Body of pancreas (tissue), 4 donors: ENCODE measurements at regions not wholly inside any gene's neighbourhood (a gene's known extent, or its start where the extent isn't known, plus 50 kb on each side); places are given as distances from the start of the nearest gene placed in this dataset.

Source experiments
- ATAC-seq: fragments of 150-250 bp; one replicate; pipeline ENCODE4 v1.9.1; 2016
- DNase-seq, 4 donors: peaks; one replicate each; pipeline ENCODE4 v3.0.0-alpha.2; 2019
- H3K27ac ChIP-seq, 4 donors: fragments of 200-600 bp; sonication (generic); 1 replicate in 3 of 4; 2 replicates in 1 of 4; pipeline versions ENCODE4 v1.5.1 to v1.6.1; 2016 to 2019; ENCODE audit warnings: mild to moderate bottlenecking in 1 of 4, mixed read lengths in 1 of 4, moderate library complexity in 1 of 4
- H3K27me3 ChIP-seq, 2 donors: fragments of 200-600 bp; sonication (generic); one replicate each; pipeline ENCODE4 v1.6.0; 2016; ENCODE audit warnings: mild to moderate bottlenecking in 1 of 2
- H3K36me3 ChIP-seq, 2 donors: fragments of 200-600 bp; sonication (generic); replicated peaks in 1 of 2; 2 replicates each; pipeline ENCODE4 v1.5.1; 2016; ENCODE audit warnings: low read depth in 2 of 2; ENCODE audit not compliant: insufficient read depth in 1 of 2
- H3K4me1 ChIP-seq: fragments of 200-600 bp; sonication (generic); one replicate; pipeline ENCODE4 v1.6.0; 2016
- H3K4me3 ChIP-seq, 2 donors: fragments of 200-600 bp; sonication (generic); 1 replicate in 1 of 2; 2 replicates in 1 of 2; pipeline ENCODE4 v1.5.1; 2016 to 2019
- H3K9me3 ChIP-seq, 3 donors: fragments of 200-600 bp; sonication (generic); 1 replicate in 2 of 3; 2 replicates in 1 of 3; pipeline ENCODE4 v1.5.1; 2016
- CTCF ChIP-seq, 7 experiments: fragments of 450-650 bp in 4 of 7; fragments of 200-600 bp in 3 of 7; sonication (generic) in 3 of 7; IDR thresholded peaks; one replicate each; pipeline ENCODE4 v1.5.1; 2016 to 2019; ENCODE audit warnings: antibody characterized with exemption in 7 of 7
- POLR2A ChIP-seq, 3 donors: fragments of 450-650 bp; IDR thresholded peaks; one replicate each; pipeline ENCODE4 v1.6.1; 2016; ENCODE audit warnings: antibody characterized with exemption in 3 of 3, mild to moderate bottlenecking in 2 of 3
- WGBS, 2 donors: methylation state at CpG; one replicate each; pipeline ENCODE4 v1.1.5; 2017; 5-methylcytosine and 5-hydroxymethylcytosine counted together
- intact Hi-C: fragments of 100-400 bp; cut with DNase I; formaldehyde crosslinking; loops from one replicate; pipeline ENCODE4 v1.15.1; 2023

GRCh38 chr9:4420351-4420750 is 69.9 kb upstream of the SLC1A1 start:
- no peaks in the 10 kb centered on the region for H3K4me1 ChIP-seq
- H3K27ac ChIP-seq, result no peak overlapping the region
- H3K36me3 ChIP-seq, result no peaks in the 10 kb centered on the region
- no peaks in the 10 kb centered on the region for H3K27me3 ChIP-seq
- WGBS, 2 donors, result 61 to 66% methylated on average over 6 of the region's 6 CpGs
- DNase-seq (no peak), ATAC-seq (no peak)
- H3K9me3 ChIP-seq, result no peaks in the 10 kb centered on the region
- no peak overlapping the region for H3K4me3 ChIP-seq
- no peak for TF ChIP-seq POLR2A (IDR thresholded peaks at IDR 0.05)
- TF ChIP-seq CTCF (IDR thresholded peaks at IDR 0.05), result no peak
- intact Hi-C loops, result no loop called here

- no peaks in the 10 kb centered on the region for H3K27me3 ChIP-seq
- TF ChIP-seq CTCF (IDR thresholded peaks at IDR 0.05) (no peak), POLR2A (IDR thresholded peaks at IDR 0.05) (no peak)
- WGBS, 2 donors, result 62 to 65% methylated on average over 2 of the region's 2 CpGs
- intact Hi-C loops, result no loop called here
- ATAC-seq, result no peak
- DNase-seq, result no peak
- H3K4me1 ChIP-seq, result no peaks in the 10 kb centered on the region
- no peaks in the 10 kb centered on the region for H3K36me3 ChIP-seq
- no peak overlapping the region for H3K4me3 ChIP-seq
- H3K9me3 ChIP-seq, result no peaks in the 10 kb centered on the region
- H3K27ac ChIP-seq, result no peak overlapping the region
These were observed 72.5 kb upstream of the SLC1A1 start for GRCh38 chr9:4417578-4418325.

- no peak for DNase-seq
- Histone ChIP-seq H3K9me3 (no peaks in the 10 kb centered on the region), H3K27me3 (no peaks in the 10 kb centered on the region), H3K4me1 (no peaks in the 10 kb centered on the region), H3K36me3 (no peaks in the 10 kb centered on the region), H3K4me3 (no peak overlapping the region), H3K27ac (no peak overlapping the region)
- TF ChIP-seq CTCF (IDR thresholded peaks at IDR 0.05) (no peak), POLR2A (IDR thresholded peaks at IDR 0.05) (no peak)
- intact Hi-C loops, result no loop called here
- ATAC-seq, result no peak
- 50 to 72% methylated on average over 1 of the region's 1 CpG for WGBS, 2 donors
These were observed 73.8 kb upstream of the SLC1A1 start for GRCh38 chr9:4416467-4416866.

GRCh38 chr9:4415281-4415680 is 75.0 kb upstream of the SLC1A1 start:
- no peaks in the 10 kb centered on the region for H3K36me3 ChIP-seq
- 65 to 68% methylated on average over 2 of the region's 2 CpGs for WGBS, 2 donors
- no peak overlapping the region for H3K27ac ChIP-seq
- no peaks in the 10 kb centered on the region for H3K4me1 ChIP-seq
- no peaks in the 10 kb centered on the region for H3K27me3 ChIP-seq
- intact Hi-C loops, result no loop called here
- H3K9me3 ChIP-seq, result no peaks in the 10 kb centered on the region
- no peak for DNase-seq
- no peak for ATAC-seq
- no peak overlapping the region for H3K4me3 ChIP-seq
- TF ChIP-seq POLR2A (IDR thresholded peaks at IDR 0.05) (no peak), CTCF (IDR thresholded peaks at IDR 0.05) (no peak)

- Histone ChIP-seq H3K27ac (no peak overlapping the region), H3K9me3 (no peaks in the 10 kb centered on the region), H3K36me3 (no peaks in the 10 kb centered on the region), H3K4me3 (no peak overlapping the region), H3K4me1 (no peaks in the 10 kb centered on the region), H3K27me3 (no peaks in the 10 kb centered on the region)
- intact Hi-C loops, result no loop called here
- DNase-seq, result no peak
- 66 to 72% methylated on average over 1 of the region's 1 CpG for WGBS, 2 donors
- TF ChIP-seq POLR2A (IDR thresholded peaks at IDR 0.05), result no peak
- no peak for ATAC-seq
These were observed 76.4 kb upstream of the SLC1A1 start for GRCh38 chr9:4413856-4414255.
